Coronary artery (tissue), 2 donors: ENCODE measurements at regions not wholly inside any gene's neighbourhood (a gene's known extent, or its start where the extent isn't known, plus 50 kb on each side); places are given as distances from the start of the nearest gene placed in this dataset.

Source experiments
- DNase-seq: peaks from one replicate; pipeline ENCODE4 v3.0.0-alpha.2; 2017; ENCODE audit warnings: low spot score
- H3K27ac ChIP-seq, 2 donors: fragments of 200-600 bp; sonication (generic); one replicate each; pipeline ENCODE4 v1.5.1; 2016 to 2019
- H3K4me3 ChIP-seq: fragments of 200-600 bp; sonication (generic); 2 replicates; pipeline ENCODE4 v1.5.1; 2016; ENCODE audit warnings: mild to moderate bottlenecking, moderate library complexity
- TF ChIP-seq, protein P1 (sequence below): fragments of 200-600 bp; sonication (generic); IDR thresholded peaks from one replicate; pipeline ENCODE4 v1.5.1; 2019; ENCODE audit warnings: antibody characterized with exemption

DNA sequence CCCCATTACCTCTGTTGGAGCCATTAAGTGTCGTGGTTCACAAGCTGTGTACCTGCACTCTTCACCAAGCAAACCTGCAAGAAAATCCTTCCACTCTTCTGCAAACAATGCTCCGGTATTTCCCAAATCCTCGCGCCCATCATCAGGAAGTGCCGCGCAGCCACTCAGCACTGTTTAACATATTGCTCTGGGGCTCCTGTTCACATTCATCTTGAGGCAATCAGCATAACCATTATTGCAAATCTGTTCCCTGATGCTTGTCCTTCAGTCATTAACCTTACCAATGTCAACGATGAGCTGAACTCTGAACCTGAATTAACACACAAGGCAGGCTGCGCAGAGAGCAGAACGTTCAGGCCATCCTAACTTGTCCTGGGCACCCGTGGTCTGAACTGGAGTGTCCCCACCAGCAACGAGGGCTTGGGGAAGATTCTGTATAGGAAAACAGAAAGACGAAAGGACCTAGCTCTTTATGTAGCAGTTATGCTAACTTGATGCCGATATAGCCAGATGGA, 751.4 kb upstream of the AUTS2 start:
- no peak for DNase-seq
- H3K4me3 ChIP-seq: no peak overlapping the region
- no peak overlapping the region for H3K27ac ChIP-seq
- TF ChIP-seq, protein P1, sequence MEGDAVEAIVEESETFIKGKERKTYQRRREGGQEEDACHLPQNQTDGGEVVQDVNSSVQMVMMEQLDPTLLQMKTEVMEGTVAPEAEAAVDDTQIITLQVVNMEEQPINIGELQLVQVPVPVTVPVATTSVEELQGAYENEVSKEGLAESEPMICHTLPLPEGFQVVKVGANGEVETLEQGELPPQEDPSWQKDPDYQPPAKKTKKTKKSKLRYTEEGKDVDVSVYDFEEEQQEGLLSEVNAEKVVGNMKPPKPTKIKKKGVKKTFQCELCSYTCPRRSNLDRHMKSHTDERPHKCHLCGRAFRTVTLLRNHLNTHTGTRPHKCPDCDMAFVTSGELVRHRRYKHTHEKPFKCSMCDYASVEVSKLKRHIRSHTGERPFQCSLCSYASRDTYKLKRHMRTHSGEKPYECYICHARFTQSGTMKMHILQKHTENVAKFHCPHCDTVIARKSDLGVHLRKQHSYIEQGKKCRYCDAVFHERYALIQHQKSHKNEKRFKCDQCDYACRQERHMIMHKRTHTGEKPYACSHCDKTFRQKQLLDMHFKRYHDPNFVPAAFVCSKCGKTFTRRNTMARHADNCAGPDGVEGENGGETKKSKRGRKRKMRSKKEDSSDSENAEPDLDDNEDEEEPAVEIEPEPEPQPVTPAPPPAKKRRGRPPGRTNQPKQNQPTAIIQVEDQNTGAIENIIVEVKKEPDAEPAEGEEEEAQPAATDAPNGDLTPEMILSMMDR: no peak

DNA sequence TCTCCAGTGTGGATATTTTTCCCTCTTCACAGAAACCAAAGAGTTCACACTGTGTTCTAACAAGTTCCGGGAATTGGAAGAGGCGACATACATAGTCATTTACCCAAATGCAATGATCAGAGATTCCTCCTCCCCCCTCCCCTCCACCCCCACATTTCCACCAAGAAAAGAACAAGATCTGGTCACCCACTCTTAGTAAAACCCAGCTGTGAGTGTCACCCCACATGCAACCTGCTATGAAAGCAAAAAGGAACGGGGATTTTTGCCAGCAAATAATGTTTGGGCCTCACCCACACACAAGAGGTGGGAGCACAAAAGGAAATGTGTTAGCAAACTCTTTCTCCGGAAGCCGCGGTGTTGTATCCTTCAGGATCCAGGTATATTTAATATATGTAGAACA, 745.0 kb upstream of the AUTS2 start:
- TF ChIP-seq, protein P1: no peak
- Histone ChIP-seq H3K4me3 (no peak overlapping the region), H3K27ac (no peak overlapping the region)
- DNase-seq: no peak

DNA sequence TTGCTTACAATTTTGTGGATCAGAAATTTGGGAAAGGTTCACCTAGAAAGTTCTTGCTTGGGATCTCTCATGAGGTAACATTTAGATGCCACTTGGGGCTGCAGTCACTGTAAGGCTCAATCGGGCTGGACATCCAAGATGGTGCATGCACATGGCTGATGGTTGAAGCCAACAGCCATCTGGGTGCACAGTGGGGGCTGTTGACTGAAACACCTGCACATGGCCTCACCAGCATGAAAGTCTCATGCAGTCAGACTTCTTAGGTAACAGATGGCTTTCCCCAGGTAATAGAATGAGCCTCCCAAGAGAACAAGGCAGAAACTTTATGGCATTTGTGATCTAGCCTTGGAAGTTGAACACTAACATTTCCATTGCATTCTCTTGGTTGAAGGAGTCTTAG, 740.7 kb upstream of the AUTS2 start:
- TF ChIP-seq, protein P1: no peak
- DNase-seq: no peak
- no peak overlapping the region for H3K27ac ChIP-seq
- no peak overlapping the region for H3K4me3 ChIP-seq

DNA sequence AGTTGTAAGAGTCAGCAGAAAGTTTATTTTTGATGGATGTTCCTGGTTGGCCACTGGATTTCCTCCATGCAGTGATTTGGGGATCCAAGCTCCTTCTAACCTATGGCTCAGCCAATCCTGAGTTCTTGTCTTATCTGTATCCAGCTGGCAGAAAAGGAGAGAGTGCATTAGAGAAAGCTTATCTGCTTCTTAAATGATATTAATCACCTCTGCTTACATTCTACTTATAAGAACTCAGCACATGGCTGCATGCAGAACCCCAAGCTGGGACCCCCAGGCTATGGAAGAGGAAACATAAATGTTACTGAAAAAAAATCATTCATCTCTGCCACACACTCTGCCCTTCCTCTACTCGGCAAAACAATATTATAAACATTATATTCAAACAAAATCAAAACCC, 739.8 kb upstream of the AUTS2 start:
- TF ChIP-seq, protein P1: no peak
- DNase-seq: no peak
- H3K27ac ChIP-seq: no peak overlapping the region
- no peak overlapping the region for H3K4me3 ChIP-seq

DNA sequence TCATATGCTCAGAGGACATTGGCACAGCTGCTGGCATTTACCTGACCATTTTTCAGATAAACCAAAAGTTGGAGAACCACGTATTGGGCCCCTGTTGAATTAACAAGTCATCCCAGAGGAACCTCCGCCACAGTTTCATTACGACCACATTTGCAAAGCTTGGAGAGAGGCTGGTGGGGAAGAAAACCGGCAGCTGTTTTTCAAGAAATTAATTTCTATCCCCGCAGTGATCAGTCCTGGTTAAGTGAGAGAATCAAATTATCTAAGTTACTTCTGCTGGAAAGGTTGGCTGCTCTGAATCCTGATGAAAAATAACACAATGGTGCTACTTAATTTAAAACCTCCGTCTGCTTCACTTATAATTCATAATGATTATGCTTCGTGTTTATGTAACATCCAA, 737.1 kb upstream of the AUTS2 start:
- no peak overlapping the region for H3K4me3 ChIP-seq
- TF ChIP-seq, protein P1: no peak
- DNase-seq: no peak
- H3K27ac ChIP-seq: no peak overlapping the region

DNA sequence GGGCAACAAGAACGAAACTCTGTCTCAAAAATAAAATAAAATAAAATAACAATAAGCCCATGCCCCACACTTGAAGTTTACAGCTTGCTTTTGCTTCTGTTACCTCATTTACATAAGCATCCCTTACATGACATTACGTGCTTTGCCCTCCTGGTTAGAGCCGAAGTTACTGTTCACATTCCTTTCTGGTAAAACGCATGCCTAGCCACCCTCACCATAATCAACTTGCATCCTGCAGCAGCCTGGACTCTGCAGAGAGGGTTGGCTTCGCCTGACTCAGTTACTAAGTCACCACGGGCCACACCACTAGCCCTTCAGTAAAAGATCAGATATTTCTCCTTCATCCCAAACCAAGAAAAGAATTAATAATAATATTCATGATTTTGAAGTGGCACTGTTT, 736.0 kb upstream of the AUTS2 start:
- TF ChIP-seq, protein P1: no peak
- no peak overlapping the region for H3K4me3 ChIP-seq
- DNase-seq: no peak

DNA sequence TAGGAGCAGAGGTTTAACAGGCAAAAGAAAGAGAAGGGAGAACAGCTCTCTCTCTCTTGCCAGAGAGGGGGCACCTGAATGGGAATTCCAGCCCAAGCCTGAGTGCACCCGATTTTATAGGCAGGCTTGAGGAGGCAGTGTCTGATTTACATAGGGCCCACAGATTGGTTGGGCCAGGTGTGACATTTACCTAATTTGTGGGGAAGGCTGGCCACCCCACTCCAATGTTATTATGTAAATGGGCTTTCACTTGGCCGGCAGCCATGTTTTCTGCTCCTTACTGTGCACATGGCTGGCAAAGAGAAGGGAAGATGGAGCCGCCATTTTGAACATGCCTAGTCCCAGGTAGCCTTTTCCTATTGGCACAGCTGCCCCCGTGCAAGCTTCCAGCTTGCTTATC, 735.5 kb upstream of the AUTS2 start:
- TF ChIP-seq, protein P1: no peak
- no peak for DNase-seq

More for the DNA sequence above, 736.0 kb upstream of the AUTS2 start:
- H3K27ac ChIP-seq: no peak overlapping the region

More for the DNA sequence above, 735.5 kb upstream of the AUTS2 start:
- H3K27ac ChIP-seq: no peak overlapping the region
- H3K4me3 ChIP-seq: no peak overlapping the region
